ENCODE measurements at regions not wholly inside any gene's neighbourhood (a gene's known extent, or its start where the extent isn't known, plus 50 kb on each side); places are given as distances from the start of the nearest gene placed in this dataset.
A peak's percentile ranks its signal among the peaks of the same experiment; 100 is the strongest.

- no peaks in the 10 kb centered on the region for H3K36me3 ChIP-seq (ENCODE audit: control insufficient read depth, insufficient read depth, low read length)
- TF ChIP-seq CTCF (IDR thresholded peaks at IDR 0.05; ENCODE audit: insufficient read depth in 1 of 2, low read depth in 1 of 2, low read length in 1 of 2, severe bottlenecking in 1 of 2, unreplicated experiment in 1 of 2) = peak; percentile 85 to 88
- H3K4me3 Mint-ChIP-seq (ENCODE audit: unreplicated experiment) = no peak overlapping the region
- no peaks in the 10 kb centered on the region for H3K9me3 ChIP-seq
- peak; percentile 47 to 60 for DNase-seq
- H3K36me3 Mint-ChIP-seq (ENCODE audit: insufficient read depth, unreplicated experiment) = no peaks in the 10 kb centered on the region
- H3K4me3 ChIP-seq (ENCODE audit: low read depth, low read length) = no peak overlapping the region
- no peaks in the 10 kb centered on the region for H3K27me3 Mint-ChIP-seq (ENCODE audit: insufficient read depth, unreplicated experiment)
- BruUV-seq (replicated peaks) = no TSS peak
- intact Hi-C loops (cut with micrococcal nuclease; ENCODE audit: unreplicated experiment) = loop anchor here (1.0 to 2.0 kb wide), 7 partner anchors 157 to 1121 kb away; no protein-coding TSS in a partner anchor
- ChIA-PET POLR2A (no interaction called here), CTCF (interaction anchor here (0.6 to 1.5 kb wide), 7 partner anchors 246 to 932 kb away, joined by 3 to 8 read pairs (median 3); no protein-coding TSS in a partner anchor)
- no peaks in the 10 kb centered on the region for H3K4me1 ChIP-seq
- H3K27me3 ChIP-seq (replicated peaks; ENCODE audit: control insufficient read depth, insufficient read depth, low read length) = no peaks in the 10 kb centered on the region
- H3K9me3 Mint-ChIP-seq (ENCODE audit: unreplicated experiment) = no peaks in the 10 kb centered on the region
- peaks cover 6% of the 10 kb centered on the region for H3K4me1 Mint-ChIP-seq (ENCODE audit: low read depth, unreplicated experiment)
- no peak overlapping the region for H3K27ac Mint-ChIP-seq (ENCODE audit: unreplicated experiment)
These were observed 155.4 kb downstream of the DIO2 start for GRCh38 chr14:80055667-80056496.

- TF ChIP-seq CTCF (IDR thresholded peaks at IDR 0.05; ENCODE audit: insufficient read depth in 1 of 2, low read depth in 1 of 2, low read length in 1 of 2, severe bottlenecking in 1 of 2, unreplicated experiment in 1 of 2) = no peak
- H3K27me3 ChIP-seq (replicated peaks; ENCODE audit: control insufficient read depth, insufficient read depth, low read length) = no peaks in the 10 kb centered on the region
- H3K9me3 ChIP-seq = no peaks in the 10 kb centered on the region
- intact Hi-C loops (cut with micrococcal nuclease; ENCODE audit: unreplicated experiment) = no loop called here
- Mint-ChIP-seq H3K27ac (ENCODE audit: unreplicated experiment) (no peak overlapping the region), H3K4me1 (ENCODE audit: low read depth, unreplicated experiment) (peaks cover 6% of the 10 kb centered on the region), H3K4me3 (ENCODE audit: unreplicated experiment) (no peak overlapping the region), H3K36me3 (ENCODE audit: insufficient read depth, unreplicated experiment) (no peaks in the 10 kb centered on the region), H3K9me3 (ENCODE audit: unreplicated experiment) (no peaks in the 10 kb centered on the region), H3K27me3 (ENCODE audit: insufficient read depth, unreplicated experiment) (no peaks in the 10 kb centered on the region)
- no TSS peak for BruUV-seq (replicated peaks)
- POLR2A ChIA-PET = no interaction called here
- no peak for DNase-seq
- H3K4me3 ChIP-seq (ENCODE audit: low read depth, low read length) = no peak overlapping the region
- no peaks in the 10 kb centered on the region for H3K36me3 ChIP-seq (ENCODE audit: control insufficient read depth, insufficient read depth, low read length)
- H3K4me1 ChIP-seq = no peaks in the 10 kb centered on the region
- CTCF ChIA-PET = interaction anchor here (1.5 kb wide), 1 partner anchor 532 kb away, joined by 8 read pairs; no protein-coding TSS in a partner anchor
These were observed 156.1 kb downstream of the DIO2 start for GRCh38 chr14:80055226-80055625.

- TF ChIP-seq CTCF (IDR thresholded peaks at IDR 0.05; ENCODE audit: insufficient read depth in 1 of 2, low read depth in 1 of 2, low read length in 1 of 2, severe bottlenecking in 1 of 2, unreplicated experiment in 1 of 2) = no peak
- no TSS peak for BruUV-seq (replicated peaks)
- H3K9me3 Mint-ChIP-seq (ENCODE audit: unreplicated experiment) = no peaks in the 10 kb centered on the region
- H3K27me3 Mint-ChIP-seq (ENCODE audit: insufficient read depth, unreplicated experiment) = no peaks in the 10 kb centered on the region
- Histone ChIP-seq H3K4me3 (ENCODE audit: low read depth, low read length) (no peak overlapping the region), H3K4me1 (no peaks in the 10 kb centered on the region), H3K9me3 (no peaks in the 10 kb centered on the region), H3K27me3 (replicated peaks; ENCODE audit: control insufficient read depth, insufficient read depth, low read length) (no peaks in the 10 kb centered on the region), H3K36me3 (ENCODE audit: control insufficient read depth, insufficient read depth, low read length) (no peaks in the 10 kb centered on the region)
- ChIA-PET POLR2A (no interaction called here), CTCF (interaction anchor here (0.6 kb wide), 1 partner anchor 935 kb away, joined by 6 read pairs; no protein-coding TSS in a partner anchor)
- no peak overlapping the region for H3K4me3 Mint-ChIP-seq (ENCODE audit: unreplicated experiment)
- no peak for DNase-seq
- H3K27ac Mint-ChIP-seq (ENCODE audit: unreplicated experiment) = no peak overlapping the region
- peaks cover 6% of the 10 kb centered on the region for H3K4me1 Mint-ChIP-seq (ENCODE audit: low read depth, unreplicated experiment)
- intact Hi-C loops (cut with micrococcal nuclease; ENCODE audit: unreplicated experiment) = no loop called here
- H3K36me3 Mint-ChIP-seq (ENCODE audit: insufficient read depth, unreplicated experiment) = no peaks in the 10 kb centered on the region
These were observed 157.3 kb downstream of the DIO2 start for GRCh38 chr14:80054020-80054419.

All from Caco-2 (cell line).